HEK293 (cell line): ENCODE measurements at regions not wholly inside any gene's neighbourhood (a gene's known extent, or its start where the extent isn't known, plus 50 kb on each side); places are given as distances from the start of the nearest gene placed in this dataset.

ENCODE experiments used
- CTCF ChIA-PET: fragments of 350-600 bp; formaldehyde crosslinking; extraction: SDS; loops from one replicate; lab custom pipeline; 2021; ENCODE audit warnings: antibody characterized with exemption; lab: Yijun Ruan, JAX
- POLR2A ChIA-PET: fragments of 300-600 bp; formaldehyde crosslinking; extraction: SDS; loops from one replicate; lab custom pipeline; 2020; ENCODE audit warnings: antibody characterized with exemption, inconsistent platforms; lab: Yijun Ruan, JAX
- H3K27ac ChIP-seq: fragments of 200-500 bp; sonication (Bioruptor generic); 2 replicates; pipeline ENCODE4 v1.5.1; 2014; ENCODE audit warnings: low read depth, low read length, control low read depth, inconsistent platforms; ENCODE audit errors: extremely low read depth
- H3K36me3 ChIP-seq, 2 experiments: fragments of 200-500 bp in 1 of 2; sonication (Bioruptor generic) in 1 of 2; 1 replicate in 1 of 2; 2 replicates in 1 of 2; pipeline ENCODE4 v1.5.1; 2014 to 2017; ENCODE audit warnings: inconsistent platforms in 2 of 2, low read length in 2 of 2; ENCODE audit not compliant: control insufficient read depth in 2 of 2, insufficient read depth in 1 of 2
- H3K4me1 ChIP-seq: fragments of 200-500 bp; sonication (Bioruptor generic); 2 replicates; pipeline ENCODE4 v1.5.1; 2014; ENCODE audit warnings: mild to moderate bottlenecking, low read length, inconsistent platforms; ENCODE audit not compliant: control insufficient read depth, insufficient read depth
- H3K4me3 ChIP-seq: 2 replicates; pipeline ENCODE4 v1.5.1; 2011; ENCODE audit warnings: low read depth, mild to moderate bottlenecking, control low read depth, low read length, moderate library complexity
- H3K9me3 ChIP-seq: fragments of 200-500 bp; sonication (Bioruptor generic); 2 replicates; pipeline ENCODE4 v1.5.1; 2014; ENCODE audit warnings: low read depth, low read length, inconsistent platforms; ENCODE audit not compliant: control insufficient read depth, insufficient read depth
- HOXA7 ChIP-seq: sonication (generic); formaldehyde crosslinking; IDR thresholded peaks from 2 replicates; pipeline ENCODE4 v1.8.1; 2022; ENCODE audit warnings: missing genetic modification reagents, borderline replicate concordance
- IKZF3 ChIP-seq: fragments of 450-650 bp; IDR thresholded peaks from 2 replicates; pipeline ENCODE4 v1.5.0; 2018; ENCODE audit warnings: missing biosample characterization, mild to moderate bottlenecking, missing genetic modification characterization, moderate library complexity
- KLF10 ChIP-seq: fragments of 450-650 bp; IDR thresholded peaks from 2 replicates; pipeline ENCODE4 v1.5.1; 2018; ENCODE audit warnings: missing biosample characterization, mild to moderate bottlenecking, missing genetic modification characterization
- KLF9 ChIP-seq: fragments of 450-650 bp; formaldehyde crosslinking; IDR thresholded peaks from 2 replicates; pipeline ENCODE4 v1.5.1; 2016; ENCODE audit warnings: missing biosample characterization, missing genetic modification characterization, low read depth
- PRDM6 ChIP-seq: fragments of 450-650 bp; formaldehyde crosslinking; IDR thresholded peaks from 2 replicates; pipeline ENCODE4 v1.5.1; 2017; ENCODE audit warnings: missing biosample characterization, missing genetic modification characterization
- RBAK ChIP-seq: fragments of 450-650 bp; formaldehyde crosslinking; IDR thresholded peaks from 2 replicates; pipeline ENCODE4 v1.5.1; 2016; ENCODE audit warnings: missing biosample characterization, missing genetic modification characterization
- REPIN1 ChIP-seq: fragments of 450-650 bp; formaldehyde crosslinking; IDR thresholded peaks from 2 replicates; pipeline ENCODE4 v1.5.1; 2017; ENCODE audit warnings: missing biosample characterization, missing genetic modification characterization, low read depth
- ZBTB10 ChIP-seq: fragments of 450-650 bp; formaldehyde crosslinking; IDR thresholded peaks from 2 replicates; pipeline ENCODE4 v1.5.1; 2016; ENCODE audit warnings: missing biosample characterization, missing genetic modification characterization
- ZBTB17 ChIP-seq: fragments of 450-650 bp; formaldehyde crosslinking; IDR thresholded peaks from 2 replicates; pipeline ENCODE4 v1.5.1; 2016; ENCODE audit warnings: missing biosample characterization, missing genetic modification characterization
- ZFP3 ChIP-seq: fragments of 450-650 bp; formaldehyde crosslinking; IDR thresholded peaks from 2 replicates; pipeline ENCODE4 v1.5.1; 2016; ENCODE audit warnings: low read depth, missing biosample characterization, missing genetic modification characterization
- ZFP37 ChIP-seq: fragments of 450-650 bp; formaldehyde crosslinking; IDR thresholded peaks from 2 replicates; pipeline ENCODE4 v1.5.1; 2016; ENCODE audit warnings: missing biosample characterization, missing genetic modification characterization
- ZNF16 ChIP-seq: fragments of 450-650 bp; formaldehyde crosslinking; IDR thresholded peaks from 2 replicates; pipeline ENCODE4 v1.5.1; 2016; ENCODE audit warnings: low read depth, missing biosample characterization, missing genetic modification characterization
- ZNF23 ChIP-seq: fragments of 450-650 bp; formaldehyde crosslinking; IDR thresholded peaks from 2 replicates; pipeline ENCODE4 v1.5.1; 2016; ENCODE audit warnings: missing biosample characterization, missing genetic modification characterization, borderline replicate concordance
- ZNF292 ChIP-seq: fragments of 450-650 bp; formaldehyde crosslinking; IDR thresholded peaks from 2 replicates; pipeline ENCODE4 v1.5.1; 2016; ENCODE audit warnings: low read depth, missing biosample characterization, missing genetic modification characterization, borderline replicate concordance
- ZNF302 ChIP-seq: fragments of 450-650 bp; formaldehyde crosslinking; IDR thresholded peaks from 2 replicates; pipeline ENCODE4 v1.5.1; 2016; ENCODE audit warnings: missing biosample characterization, missing genetic modification characterization, low read depth
- ZNF37A ChIP-seq: fragments of 450-650 bp; IDR thresholded peaks from 2 replicates; pipeline ENCODE4 v1.5.1; 2018; ENCODE audit warnings: missing biosample characterization, missing genetic modification characterization
- ZNF394 ChIP-seq: fragments of 450-650 bp; formaldehyde crosslinking; IDR thresholded peaks from 2 replicates; pipeline ENCODE4 v1.5.1; 2016; ENCODE audit warnings: missing biosample characterization, missing genetic modification characterization, mild to moderate bottlenecking, moderate library complexity, borderline replicate concordance
- ZNF585B ChIP-seq: fragments of 450-650 bp; formaldehyde crosslinking; IDR thresholded peaks from 2 replicates; pipeline ENCODE4 v1.5.1; 2016; ENCODE audit warnings: missing biosample characterization, missing genetic modification characterization
- ZNF768 ChIP-seq: fragments of 450-650 bp; formaldehyde crosslinking; IDR thresholded peaks from 2 replicates; pipeline ENCODE4 v1.5.1; 2018; ENCODE audit warnings: missing biosample characterization, mild to moderate bottlenecking, missing genetic modification characterization
- ZNF785 ChIP-seq: fragments of 450-650 bp; formaldehyde crosslinking; IDR thresholded peaks from 2 replicates; pipeline ENCODE4 v1.5.1; 2016; ENCODE audit warnings: missing biosample characterization, missing genetic modification characterization
- ZNF837 ChIP-seq: fragments of 450-650 bp; formaldehyde crosslinking; IDR thresholded peaks from 2 replicates; pipeline ENCODE4 v1.5.1; 2016; ENCODE audit warnings: missing biosample characterization, missing genetic modification characterization
- ZSCAN16 ChIP-seq: fragments of 450-650 bp; formaldehyde crosslinking; IDR thresholded peaks from 2 replicates; pipeline ENCODE4 v1.5.1; 2016; ENCODE audit warnings: missing biosample characterization, missing genetic modification characterization
- ZSCAN18 ChIP-seq: fragments of 450-650 bp; formaldehyde crosslinking; IDR thresholded peaks from 2 replicates; pipeline ENCODE4 v1.5.1; 2016; ENCODE audit warnings: missing biosample characterization, missing genetic modification characterization
- TF ChIP-seq, protein P1 (sequence below): fragments of 450-650 bp; formaldehyde crosslinking; IDR thresholded peaks from 2 replicates; pipeline ENCODE4 v1.5.1; 2016; ENCODE audit warnings: missing biosample characterization, missing genetic modification characterization

- Histone ChIP-seq H3K9me3 (no peaks in the 10 kb centered on the region), H3K4me3 (no peak overlapping the region), H3K27ac (no peak overlapping the region), H3K36me3 (no peaks in the 10 kb centered on the region), H3K4me1 (no peaks in the 10 kb centered on the region)
- TF ChIP-seq ZBTB10 (tag by site-specific recombination) (no peak), ZNF292 (no peak), PRDM6 (tag by site-specific recombination) (no peak), ZFP37 (tag by site-specific recombination) (no peak), KLF10 (tag by site-specific recombination) (no peak), KLF9 (tag by site-specific recombination) (no peak), ZNF37A (no peak), ZNF23 (tag by site-specific recombination) (no peak), RBAK (tag by site-specific recombination) (no peak), IKZF3 (tag by site-specific recombination) (no peak), ZNF785 (no peak), ZNF302 (no peak), REPIN1 (tag by site-specific recombination) (no peak), ZBTB17 (no peak), ZSCAN16 (no peak), ZNF394 (no peak), HOXA7 (CRISPR knock-in tag) (no peak), ZNF16 (tag by site-specific recombination) (no peak)
- TF ChIP-seq, protein P1, sequence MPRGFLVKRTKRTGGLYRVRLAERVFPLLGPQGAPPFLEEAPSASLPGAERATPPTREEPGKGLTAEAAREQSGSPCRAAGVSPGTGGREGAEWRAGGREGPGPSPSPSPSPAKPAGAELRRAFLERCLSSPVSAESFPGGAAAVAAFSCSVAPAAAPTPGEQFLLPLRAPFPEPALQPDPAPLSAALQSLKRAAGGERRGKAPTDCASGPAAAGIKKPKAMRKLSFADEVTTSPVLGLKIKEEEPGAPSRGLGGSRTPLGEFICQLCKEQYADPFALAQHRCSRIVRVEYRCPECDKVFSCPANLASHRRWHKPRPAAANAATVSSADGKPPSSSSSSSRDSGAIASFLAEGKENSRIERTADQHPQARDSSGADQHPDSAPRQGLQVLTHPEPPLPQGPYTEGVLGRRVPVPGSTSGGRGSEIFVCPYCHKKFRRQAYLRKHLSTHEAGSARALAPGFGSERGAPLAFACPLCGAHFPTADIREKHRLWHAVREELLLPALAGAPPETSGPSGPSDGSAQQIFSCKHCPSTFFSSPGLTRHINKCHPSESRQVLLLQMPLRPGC (tag by site-specific recombination), result no peak
- ChIA-PET CTCF (no interaction called here), POLR2A (no interaction called here)
Measured at GRCh38 chr5:113788141-113788655, 274.7 kb downstream of the YTHDC2 start.

DNA sequence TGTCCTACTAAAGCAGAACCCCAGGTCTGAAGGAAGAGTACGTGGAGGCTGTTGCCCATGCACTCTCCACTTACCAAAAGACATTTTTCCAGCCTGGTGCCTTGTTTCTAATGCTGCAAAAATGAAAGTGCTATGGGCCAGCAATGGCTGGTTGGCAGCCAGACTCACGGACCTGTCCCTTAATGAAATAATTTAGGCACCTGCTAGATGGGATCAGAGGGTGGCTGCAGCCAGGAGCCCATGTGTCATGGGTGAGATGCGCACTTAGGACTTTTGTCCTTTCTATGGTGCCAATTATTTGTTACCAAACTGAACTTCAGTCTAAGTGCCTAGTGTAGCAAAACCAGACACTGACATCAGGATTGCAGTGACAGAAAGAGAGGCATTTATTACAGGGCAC lies 276.3 kb downstream of the YTHDC2 start:
- H3K4me3 ChIP-seq, result no peak overlapping the region
- TF ChIP-seq ZSCAN18 (tag by site-specific recombination), result no peak
- TF ChIP-seq ZNF837, result no peak
- no peak for TF ChIP-seq ZFP3 (tag by site-specific recombination)
- TF ChIP-seq ZNF585B (tag by site-specific recombination), result no peak
- TF ChIP-seq ZNF768 (tag by site-specific recombination), result no peak
- ChIA-PET POLR2A (no interaction called here), CTCF (no interaction called here)
- no peaks in the 10 kb centered on the region for H3K4me1 ChIP-seq
- H3K36me3 ChIP-seq, result no peaks in the 10 kb centered on the region
- no peak overlapping the region for H3K27ac ChIP-seq
- H3K9me3 ChIP-seq, result no peaks in the 10 kb centered on the region
